ENCODE measurements at regions not wholly inside any gene's neighbourhood (a gene's known extent, or its start where the extent isn't known, plus 50 kb on each side); places are given as distances from the start of the nearest gene placed in this dataset.

DNA sequence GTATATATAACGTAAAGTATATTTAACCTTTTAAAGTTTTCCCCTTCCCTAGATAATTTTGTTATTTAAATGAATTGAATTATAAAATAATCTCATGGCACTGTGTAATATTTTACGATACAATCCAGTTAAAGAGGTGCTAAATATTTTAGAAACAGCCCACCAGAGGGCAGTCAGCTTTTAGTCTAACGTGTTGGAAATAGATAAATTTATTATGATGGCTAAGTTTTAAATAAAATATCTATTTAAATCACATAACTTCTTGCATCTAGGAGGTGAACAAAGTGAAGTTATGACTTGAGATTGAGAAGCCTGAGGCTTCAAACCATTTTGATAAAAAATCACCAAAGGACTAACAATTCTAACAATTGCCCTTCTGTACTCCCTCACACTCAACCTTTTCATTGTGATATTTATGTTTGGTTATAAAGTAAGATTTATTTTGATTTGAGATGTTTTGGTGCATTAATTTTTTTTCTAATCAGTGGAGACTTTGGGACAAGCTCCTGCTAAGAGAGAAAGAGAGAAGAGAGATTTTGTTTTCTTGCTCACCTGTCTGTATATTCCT is 171.5 kb upstream of the SP4 start:
- no peak for DNase-seq
- Mint-ChIP-seq H3K27ac (no peak overlapping the region), H3K36me3 (ENCODE audit: low read depth) (no peaks in the 10 kb centered on the region), H3K9me3 (no peaks in the 10 kb centered on the region), H3K4me3 (no peak overlapping the region), H3K4me1 (ENCODE audit: low read depth) (peaks cover 6% of the 10 kb centered on the region), H3K27me3 (peaks cover 41% of the 10 kb centered on the region)

DNA sequence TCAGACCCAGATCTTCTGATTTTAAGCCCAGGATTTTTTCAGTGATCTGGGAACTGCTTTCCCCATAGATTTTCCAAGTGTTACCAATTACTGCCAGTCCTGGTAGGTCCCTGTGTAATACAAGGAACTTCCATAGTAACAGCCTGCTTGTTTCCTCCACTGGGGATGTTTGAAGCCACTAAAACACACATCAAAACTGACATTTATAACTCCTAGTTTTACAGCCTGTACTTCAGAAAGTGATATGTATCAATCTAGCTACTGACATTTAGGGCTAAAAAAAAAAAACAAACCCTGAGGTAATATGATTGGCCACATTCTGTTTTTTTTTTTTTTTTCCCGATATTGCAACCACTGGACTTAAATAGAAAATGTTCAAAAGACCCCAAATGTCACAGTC is 166.9 kb upstream of the SP4 start:
- DNase-seq: no peak
- H3K36me3 Mint-ChIP-seq (ENCODE audit: low read depth): no peaks in the 10 kb centered on the region
- H3K27me3 Mint-ChIP-seq: peaks cover 5% of the 10 kb centered on the region
- peaks cover 11% of the 10 kb centered on the region for H3K4me1 Mint-ChIP-seq (ENCODE audit: low read depth)
- H3K27ac Mint-ChIP-seq: no peak overlapping the region
- no peaks in the 10 kb centered on the region for H3K9me3 Mint-ChIP-seq
- no peak overlapping the region for H3K4me3 Mint-ChIP-seq

DNA sequence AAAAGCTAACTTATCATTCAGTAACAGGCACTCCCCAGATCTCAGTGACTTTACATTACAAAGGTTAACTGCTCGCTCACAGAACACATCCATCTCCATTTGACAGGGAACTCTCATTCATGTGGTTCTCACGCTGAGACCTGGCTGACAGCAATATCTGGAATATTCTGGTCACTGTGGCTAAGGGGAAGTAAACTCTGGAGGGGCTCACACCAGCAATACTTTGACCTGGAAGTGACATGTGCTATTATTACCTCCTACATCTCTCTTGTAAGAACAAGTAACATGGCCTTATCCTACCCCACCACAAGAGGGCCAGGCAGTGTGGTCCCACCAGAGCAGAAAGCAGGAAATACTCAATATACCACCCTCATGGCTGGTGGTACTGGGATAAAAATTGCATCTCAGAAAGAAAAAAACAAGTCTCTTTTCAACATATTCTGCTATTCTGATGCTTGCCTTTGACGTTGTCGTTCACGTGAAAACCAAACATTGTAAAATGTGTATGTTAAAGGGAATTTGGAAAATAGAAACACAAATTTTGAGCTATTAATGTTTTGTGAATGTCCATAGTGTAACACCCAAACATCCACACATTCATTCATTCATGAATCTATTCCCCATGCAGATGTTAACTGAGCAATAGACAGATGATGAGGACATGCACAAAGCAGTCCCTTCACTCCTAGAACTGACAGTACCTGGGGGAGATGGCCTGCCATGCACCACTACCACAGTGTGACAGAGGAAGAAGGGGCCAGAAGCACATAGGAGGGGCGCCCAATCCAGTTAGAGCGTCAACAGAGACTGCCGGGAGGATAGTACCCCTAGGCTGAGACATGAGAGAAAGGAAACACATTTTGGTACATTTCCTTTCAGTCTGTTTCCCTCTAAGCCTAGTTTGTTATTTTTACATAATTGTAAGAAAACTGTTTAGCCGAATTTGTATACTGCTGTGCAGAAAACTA is 166.0 kb upstream of the SP4 start:
- peaks cover 11% of the 10 kb centered on the region for H3K4me1 Mint-ChIP-seq (ENCODE audit: low read depth)
- H3K9me3 Mint-ChIP-seq: no peaks in the 10 kb centered on the region
- DNase-seq: peak; percentile 50
- no peaks in the 10 kb centered on the region for H3K36me3 Mint-ChIP-seq (ENCODE audit: low read depth)
- no peak overlapping the region for H3K4me3 Mint-ChIP-seq
- H3K27ac Mint-ChIP-seq: no peak overlapping the region
- H3K27me3 Mint-ChIP-seq: no peaks in the 10 kb centered on the region

DNA sequence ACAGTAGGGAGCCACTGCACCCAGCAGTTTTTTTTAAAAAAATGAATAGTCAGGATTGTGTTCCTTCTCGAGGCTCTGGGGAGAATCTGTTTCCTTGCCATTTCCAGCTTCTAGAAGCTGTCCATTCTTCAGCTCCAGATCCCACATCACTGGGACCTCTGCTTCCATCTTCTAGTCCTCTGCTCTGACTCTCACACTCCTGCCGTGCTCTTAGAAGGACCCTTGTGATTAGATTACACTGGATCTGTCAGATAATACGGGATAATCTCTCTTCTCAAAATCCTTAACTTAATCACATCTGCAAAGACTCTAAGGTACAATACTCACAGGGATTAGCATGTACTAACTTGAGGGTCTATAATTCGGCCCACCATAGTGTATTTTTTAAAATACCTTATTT is 158.9 kb upstream of the SP4 start:
- no peaks in the 10 kb centered on the region for H3K36me3 Mint-ChIP-seq (ENCODE audit: low read depth)
- H3K27me3 Mint-ChIP-seq: no peaks in the 10 kb centered on the region
- H3K9me3 Mint-ChIP-seq: no peaks in the 10 kb centered on the region
- no peak overlapping the region for H3K4me3 Mint-ChIP-seq
- DNase-seq: no peak
- H3K27ac Mint-ChIP-seq: no peak overlapping the region
- H3K4me1 Mint-ChIP-seq (ENCODE audit: low read depth): no peaks in the 10 kb centered on the region

DNA sequence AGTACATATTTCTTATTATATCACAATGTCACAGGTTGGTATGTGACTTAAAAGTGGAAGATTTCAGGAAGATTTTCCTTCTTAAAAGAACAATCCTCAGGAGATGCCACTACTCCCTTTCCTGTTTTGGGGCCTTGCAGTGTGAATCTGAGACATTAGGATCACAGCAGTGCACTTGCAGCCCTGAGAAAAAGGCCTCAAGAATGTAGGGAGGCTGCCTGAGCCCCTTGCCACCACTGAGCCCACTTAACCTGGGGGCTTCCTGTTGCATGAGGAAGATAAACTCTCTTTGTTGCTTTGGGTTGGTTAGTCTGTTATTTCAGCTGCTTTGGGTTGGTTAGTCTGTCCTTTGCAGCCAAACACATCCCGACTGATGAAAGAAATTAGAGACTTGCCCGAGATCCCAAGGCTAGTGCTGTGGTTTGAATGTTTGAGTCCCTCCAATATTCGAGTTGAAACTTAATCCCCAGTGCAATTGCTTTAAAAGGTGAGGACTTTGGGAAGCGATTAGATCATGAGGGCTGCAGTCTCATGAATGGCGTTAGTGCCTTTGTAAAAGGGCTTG is 151.3 kb upstream of the SP4 start:
- peaks cover 4% of the 10 kb centered on the region for H3K9me3 Mint-ChIP-seq
- DNase-seq: no peak
- H3K27ac Mint-ChIP-seq: no peak overlapping the region
- no peak overlapping the region for H3K4me3 Mint-ChIP-seq
- no peaks in the 10 kb centered on the region for H3K27me3 Mint-ChIP-seq
- no peaks in the 10 kb centered on the region for H3K4me1 Mint-ChIP-seq (ENCODE audit: low read depth)
- no peaks in the 10 kb centered on the region for H3K36me3 Mint-ChIP-seq (ENCODE audit: low read depth)

DNA sequence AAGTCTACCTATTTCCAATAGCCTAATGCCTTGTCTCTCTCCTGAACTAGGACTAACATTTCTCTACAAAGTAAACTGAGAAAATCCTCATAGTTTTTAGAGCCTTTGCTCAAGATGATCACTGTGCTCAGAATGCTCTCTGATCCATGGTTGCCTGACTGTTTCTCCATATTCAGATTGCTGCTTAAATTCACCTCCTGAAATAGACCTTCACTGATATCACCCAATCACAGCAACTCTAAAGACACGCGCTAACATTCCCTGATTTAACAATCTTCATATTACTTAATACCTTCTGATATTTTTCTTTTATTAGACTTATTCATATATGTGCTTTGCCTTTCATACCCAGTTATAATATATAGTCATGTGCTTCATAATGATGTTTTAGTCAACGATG is 148.9 kb upstream of the SP4 start:
- no peaks in the 10 kb centered on the region for H3K4me1 Mint-ChIP-seq (ENCODE audit: low read depth)
- DNase-seq: no peak
- no peaks in the 10 kb centered on the region for H3K36me3 Mint-ChIP-seq (ENCODE audit: low read depth)
- H3K9me3 Mint-ChIP-seq: peaks cover 4% of the 10 kb centered on the region
- no peak overlapping the region for H3K27ac Mint-ChIP-seq
- no peaks in the 10 kb centered on the region for H3K27me3 Mint-ChIP-seq
- H3K4me3 Mint-ChIP-seq: no peak overlapping the region

DNA sequence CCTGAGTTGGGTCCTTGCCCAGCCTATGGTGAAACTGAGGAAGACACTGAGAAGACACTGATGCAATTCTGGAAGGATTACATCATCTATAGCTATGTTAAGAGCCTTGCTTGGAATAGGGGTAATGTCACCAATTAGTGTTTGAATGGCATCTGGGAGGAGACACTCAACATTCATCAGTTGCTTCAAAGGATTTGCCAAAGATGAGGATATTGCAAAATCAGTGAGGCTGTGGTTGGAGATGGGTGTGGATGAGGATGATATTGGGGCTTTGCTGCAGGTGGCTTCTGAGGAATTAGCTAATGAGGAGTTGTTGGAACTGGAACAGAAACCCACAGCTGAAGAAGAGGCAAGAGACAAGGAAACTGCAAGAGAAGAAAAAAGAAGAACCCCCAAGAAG is 146.7 kb upstream of the SP4 start:
- no peaks in the 10 kb centered on the region for H3K27me3 Mint-ChIP-seq
- no peak overlapping the region for H3K4me3 Mint-ChIP-seq
- DNase-seq: no peak
- H3K36me3 Mint-ChIP-seq (ENCODE audit: low read depth): no peaks in the 10 kb centered on the region
- no peaks in the 10 kb centered on the region for H3K4me1 Mint-ChIP-seq (ENCODE audit: low read depth)
- H3K9me3 Mint-ChIP-seq: peaks cover 4% of the 10 kb centered on the region
- no peak overlapping the region for H3K27ac Mint-ChIP-seq

DNA sequence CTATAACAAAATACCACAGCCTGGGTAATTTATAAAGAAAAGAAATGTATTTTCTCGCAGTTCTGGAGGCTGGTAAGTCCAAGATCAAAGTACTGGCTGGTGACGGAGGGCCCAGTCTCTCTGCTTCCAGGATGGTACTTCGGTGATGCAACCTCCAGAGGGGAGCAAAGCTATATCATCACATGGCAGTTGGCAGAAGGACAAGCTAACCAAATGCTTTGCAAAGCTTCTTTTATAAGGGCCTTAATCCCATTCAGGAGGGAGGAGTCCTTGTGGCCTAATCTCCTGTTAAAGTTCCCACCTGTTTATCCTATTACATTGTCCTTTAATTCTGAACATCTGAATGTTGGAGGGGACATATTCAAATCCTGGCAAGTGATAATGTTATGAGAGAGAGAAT is 134.1 kb upstream of the SP4 start:
- Mint-ChIP-seq H3K36me3 (ENCODE audit: low read depth) (no peaks in the 10 kb centered on the region), H3K4me3 (no peak overlapping the region), H3K9me3 (no peaks in the 10 kb centered on the region), H3K27me3 (no peaks in the 10 kb centered on the region), H3K27ac (no peak overlapping the region), H3K4me1 (ENCODE audit: low read depth) (no peaks in the 10 kb centered on the region)
- no peak for DNase-seq

DNA sequence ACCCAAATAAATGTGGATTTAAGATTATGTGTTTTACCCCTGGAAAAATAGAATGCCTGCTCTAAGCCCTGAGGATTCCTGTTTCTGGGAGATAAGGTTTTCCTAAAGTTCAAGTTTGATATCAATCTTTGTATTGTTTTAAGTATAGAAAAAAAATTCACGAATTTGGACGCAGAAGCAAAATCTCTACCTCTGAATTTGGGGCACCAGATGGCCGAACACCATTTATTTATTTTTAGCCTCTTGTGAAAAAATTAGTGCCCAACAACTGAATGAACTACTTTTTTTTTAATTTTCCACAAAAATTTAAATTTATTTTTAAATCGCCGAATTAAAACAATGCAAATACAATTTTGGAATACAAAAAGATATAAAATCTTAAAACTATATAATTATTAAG is 128.1 kb upstream of the SP4 start:
- peaks cover 3% of the 10 kb centered on the region for H3K4me1 Mint-ChIP-seq (ENCODE audit: low read depth)

DNA sequence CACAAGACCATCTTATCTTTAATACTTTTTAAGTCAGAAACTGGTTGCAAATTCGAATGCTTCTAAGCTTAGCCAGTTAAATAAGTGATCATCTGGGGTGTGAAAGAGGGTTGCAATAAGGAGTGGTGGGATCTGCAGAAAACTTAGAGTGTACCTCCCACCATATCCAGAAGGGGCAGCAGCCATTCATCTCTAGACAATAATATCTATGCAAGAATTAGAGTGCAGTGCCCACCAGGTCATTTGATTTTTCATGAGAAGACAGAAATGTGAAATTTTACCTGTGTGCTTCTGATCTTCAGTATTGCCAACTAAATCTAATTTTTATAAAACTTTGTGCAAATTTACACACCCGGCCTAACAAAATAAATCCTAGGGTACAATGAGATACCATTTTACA is 127.2 kb upstream of the SP4 start:
- H3K27me3 Mint-ChIP-seq: no peaks in the 10 kb centered on the region
- H3K27ac Mint-ChIP-seq: no peak overlapping the region
- DNase-seq: no peak

More for the DNA sequence above, 128.1 kb upstream of the SP4 start:
- no peaks in the 10 kb centered on the region for H3K9me3 Mint-ChIP-seq
- no peaks in the 10 kb centered on the region for H3K27me3 Mint-ChIP-seq
- no peak for DNase-seq
- no peak overlapping the region for H3K27ac Mint-ChIP-seq
- no peaks in the 10 kb centered on the region for H3K36me3 Mint-ChIP-seq (ENCODE audit: low read depth)
- no peak overlapping the region for H3K4me3 Mint-ChIP-seq

DNA sequence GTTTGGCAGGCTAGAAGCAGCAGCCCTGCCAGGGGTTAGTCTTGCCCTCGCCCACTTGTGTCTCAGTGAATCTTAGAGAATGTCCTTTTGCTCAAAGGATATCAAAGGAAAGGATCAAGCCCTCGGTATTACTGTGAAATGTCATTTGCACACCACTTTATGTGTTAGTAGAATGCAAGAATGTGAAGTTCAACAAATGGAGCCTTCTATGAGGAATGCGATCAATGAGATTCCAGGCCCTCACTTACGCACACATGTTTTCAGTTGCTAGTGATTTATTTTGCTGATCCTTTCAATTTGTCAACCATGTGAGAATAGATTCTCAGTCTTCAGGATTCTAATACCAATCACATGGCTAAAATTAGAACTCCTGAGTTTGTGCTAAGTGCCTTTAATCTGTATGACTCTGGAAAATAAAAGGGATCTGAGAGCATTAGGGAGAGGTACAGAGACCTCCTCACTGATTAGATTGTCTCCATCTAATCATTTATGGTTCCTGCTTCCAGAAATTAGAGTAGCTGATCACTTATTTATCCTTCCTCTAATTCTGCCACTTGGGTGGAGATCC is 123.0 kb upstream of the SP4 start:
- peak overlapping the region; percentile 79 for H3K27ac Mint-ChIP-seq
- H3K4me3 Mint-ChIP-seq: no peak overlapping the region
- no peaks in the 10 kb centered on the region for H3K27me3 Mint-ChIP-seq
- H3K36me3 Mint-ChIP-seq (ENCODE audit: low read depth): peaks cover 6% of the 10 kb centered on the region
- no peak for DNase-seq
- H3K4me1 Mint-ChIP-seq (ENCODE audit: low read depth): peaks cover 26% of the 10 kb centered on the region
- H3K9me3 Mint-ChIP-seq: peaks cover 14% of the 10 kb centered on the region

More for the DNA sequence above, 127.2 kb upstream of the SP4 start:
- H3K4me1 Mint-ChIP-seq (ENCODE audit: low read depth): peaks cover 12% of the 10 kb centered on the region
- H3K4me3 Mint-ChIP-seq: no peak overlapping the region
- H3K9me3 Mint-ChIP-seq: no peaks in the 10 kb centered on the region
- no peaks in the 10 kb centered on the region for H3K36me3 Mint-ChIP-seq (ENCODE audit: low read depth)

DNA sequence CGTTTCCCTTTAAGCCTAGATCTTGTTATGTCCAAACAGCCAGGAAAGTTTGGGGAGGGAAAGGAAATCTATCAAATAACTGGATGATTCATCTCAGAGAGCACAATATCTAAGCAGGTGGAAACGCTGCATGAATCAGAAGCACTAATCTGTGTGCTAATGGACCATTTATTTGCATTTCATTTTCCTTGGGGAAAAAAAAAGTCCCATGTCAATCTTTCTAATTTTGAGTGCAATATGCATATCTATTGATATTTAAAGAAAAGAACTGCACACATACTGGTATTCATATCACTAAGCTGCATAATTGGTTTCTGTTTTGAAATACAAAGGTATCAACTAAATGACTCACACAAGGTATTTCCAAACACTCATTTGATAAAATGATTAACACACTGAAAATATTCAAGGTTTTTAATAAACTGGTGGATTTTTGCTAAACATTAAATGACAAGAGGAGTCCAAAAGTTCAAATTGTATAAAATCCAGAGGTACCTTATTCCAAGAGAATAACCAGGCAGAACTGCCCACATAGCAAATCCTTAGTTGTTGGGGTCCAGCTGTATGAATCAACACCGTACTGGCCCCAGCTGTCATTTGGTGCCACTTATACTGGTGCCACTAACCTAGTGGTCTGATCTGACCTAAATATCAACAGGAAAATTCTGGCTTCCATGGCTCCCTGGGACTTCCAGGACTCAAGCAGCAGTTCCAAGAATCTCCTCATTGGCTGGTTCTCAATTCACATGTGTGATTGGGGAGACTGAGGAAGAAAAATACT is 122.2 kb upstream of the SP4 start:
- peaks cover 26% of the 10 kb centered on the region for H3K4me1 Mint-ChIP-seq (ENCODE audit: low read depth)
- DNase-seq: no peak
- H3K4me3 Mint-ChIP-seq: no peak overlapping the region
- no peaks in the 10 kb centered on the region for H3K27me3 Mint-ChIP-seq
- H3K9me3 Mint-ChIP-seq: peaks cover 14% of the 10 kb centered on the region
- peaks cover 6% of the 10 kb centered on the region for H3K36me3 Mint-ChIP-seq (ENCODE audit: low read depth)
- H3K27ac Mint-ChIP-seq: peak overlapping the region; percentile 79

DNA sequence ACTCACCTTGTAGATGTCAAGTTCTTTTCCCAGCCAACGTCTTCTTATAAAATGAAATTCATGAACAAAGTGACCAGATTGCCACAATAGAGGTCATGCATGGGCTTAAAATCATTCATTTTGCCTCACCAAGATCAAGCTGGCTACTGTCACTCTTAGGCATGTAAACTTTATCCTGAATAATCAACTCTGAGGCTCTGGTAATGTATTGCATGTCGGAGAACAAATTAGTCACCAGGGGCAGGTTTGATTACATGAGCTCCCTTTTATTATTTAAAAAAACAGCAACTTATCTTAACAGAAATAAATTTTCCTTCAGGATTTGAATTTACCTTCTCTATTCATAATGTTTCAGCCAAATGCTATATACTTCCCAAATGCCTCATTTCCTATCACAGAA is 112.9 kb upstream of the SP4 start:
- Mint-ChIP-seq H3K27ac (no peak overlapping the region), H3K9me3 (peaks cover 17% of the 10 kb centered on the region), H3K4me3 (no peak overlapping the region), H3K36me3 (ENCODE audit: low read depth) (peaks cover 2% of the 10 kb centered on the region), H3K4me1 (ENCODE audit: low read depth) (peaks cover 3% of the 10 kb centered on the region), H3K27me3 (no peaks in the 10 kb centered on the region)
- DNase-seq: no peak
